ENCODE measurements at regions not wholly inside any gene's neighbourhood (a gene's known extent, or its start where the extent isn't known, plus 50 kb on each side); places are given as distances from the start of the nearest gene placed in this dataset.

- Histone ChIP-seq H3K9me3 (ENCODE audit: insufficient read depth, low read depth) (no peaks in the 10 kb centered on the region), H3K36me3 (ENCODE audit: low read depth) (no peaks in the 10 kb centered on the region), H4K20me1 (ENCODE audit: insufficient read depth) (no peaks in the 10 kb centered on the region), H3F3A (ENCODE audit: insufficient read depth, low read depth) (no peaks in the 10 kb centered on the region), H3K4me3 (no peak overlapping the region), H3K27me3 (ENCODE audit: insufficient read depth, low read depth) (no peaks in the 10 kb centered on the region), H3K4me1 (replicated peaks; ENCODE audit: insufficient read depth) (no peaks in the 10 kb centered on the region), H3K27ac (no peak overlapping the region), H3K4me2 (no peak overlapping the region), H3K9me2 (ENCODE audit: insufficient read depth) (no peaks in the 10 kb centered on the region), H2AFZ (no peak overlapping the region), H3K79me2 (ENCODE audit: low read depth) (no peaks in the 10 kb centered on the region)
- ChIA-PET POLR2A (ENCODE audit: unreplicated experiment) (no interaction called here), CTCF (no interaction called here)
- no peak for TF ChIP-seq EZH2 (IDR thresholded peaks at IDR 0.05; ENCODE audit: low read depth)
- TF ChIP-seq, protein P1, sequence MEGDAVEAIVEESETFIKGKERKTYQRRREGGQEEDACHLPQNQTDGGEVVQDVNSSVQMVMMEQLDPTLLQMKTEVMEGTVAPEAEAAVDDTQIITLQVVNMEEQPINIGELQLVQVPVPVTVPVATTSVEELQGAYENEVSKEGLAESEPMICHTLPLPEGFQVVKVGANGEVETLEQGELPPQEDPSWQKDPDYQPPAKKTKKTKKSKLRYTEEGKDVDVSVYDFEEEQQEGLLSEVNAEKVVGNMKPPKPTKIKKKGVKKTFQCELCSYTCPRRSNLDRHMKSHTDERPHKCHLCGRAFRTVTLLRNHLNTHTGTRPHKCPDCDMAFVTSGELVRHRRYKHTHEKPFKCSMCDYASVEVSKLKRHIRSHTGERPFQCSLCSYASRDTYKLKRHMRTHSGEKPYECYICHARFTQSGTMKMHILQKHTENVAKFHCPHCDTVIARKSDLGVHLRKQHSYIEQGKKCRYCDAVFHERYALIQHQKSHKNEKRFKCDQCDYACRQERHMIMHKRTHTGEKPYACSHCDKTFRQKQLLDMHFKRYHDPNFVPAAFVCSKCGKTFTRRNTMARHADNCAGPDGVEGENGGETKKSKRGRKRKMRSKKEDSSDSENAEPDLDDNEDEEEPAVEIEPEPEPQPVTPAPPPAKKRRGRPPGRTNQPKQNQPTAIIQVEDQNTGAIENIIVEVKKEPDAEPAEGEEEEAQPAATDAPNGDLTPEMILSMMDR (conservative IDR thresholded peaks at IDR 0.05), result no peak
- intact Hi-C loops (cut with micrococcal nuclease; ENCODE audit: unreplicated experiment), result no loop called here
- DNase-seq, result no peak
- no TSS peak for BruUV-seq (replicated peaks)
These were observed 714.2 kb upstream of the LCORL start for GRCh38 chr4:18735740-18736268.

- Histone ChIP-seq H3K36me3 (ENCODE audit: low read depth) (no peaks in the 10 kb centered on the region), H3K4me2 (no peak overlapping the region), H3K27me3 (ENCODE audit: insufficient read depth, low read depth) (no peaks in the 10 kb centered on the region), H3K4me1 (replicated peaks; ENCODE audit: insufficient read depth) (no peaks in the 10 kb centered on the region), H3F3A (ENCODE audit: insufficient read depth, low read depth) (no peaks in the 10 kb centered on the region), H3K9me2 (ENCODE audit: insufficient read depth) (no peaks in the 10 kb centered on the region), H3K4me3 (no peak overlapping the region), H4K20me1 (ENCODE audit: insufficient read depth) (no peaks in the 10 kb centered on the region), H2AFZ (no peak overlapping the region), H3K79me2 (ENCODE audit: low read depth) (no peaks in the 10 kb centered on the region), H3K27ac (no peak overlapping the region), H3K9me3 (ENCODE audit: insufficient read depth, low read depth) (no peaks in the 10 kb centered on the region)
- POLR2A ChIA-PET (ENCODE audit: unreplicated experiment), result no interaction called here
- TF ChIP-seq, protein P1 (conservative IDR thresholded peaks at IDR 0.05), result no peak
- no peak for TF ChIP-seq EZH2 (IDR thresholded peaks at IDR 0.05; ENCODE audit: low read depth)
- CTCF ChIA-PET, result no interaction called here
- no TSS peak for BruUV-seq (replicated peaks)
- DNase-seq, result no peak
- intact Hi-C loops (cut with micrococcal nuclease; ENCODE audit: unreplicated experiment), result no loop called here
These were observed 712.9 kb upstream of the LCORL start for GRCh38 chr4:18734405-18734804.

GRCh38 chr4:18733961-18734360 lies 712.4 kb upstream of the LCORL start:
- CTCF ChIA-PET, result no interaction called here

More at GRCh38 chr4:18733961-18734360, 712.4 kb upstream of the LCORL start:
- H2AFZ ChIP-seq, result no peak overlapping the region
- POLR2A ChIA-PET (ENCODE audit: unreplicated experiment), result no interaction called here
- H3K9me2 ChIP-seq (ENCODE audit: insufficient read depth), result no peaks in the 10 kb centered on the region
- no peak overlapping the region for H3K4me3 ChIP-seq
- H3F3A ChIP-seq (ENCODE audit: insufficient read depth, low read depth), result no peaks in the 10 kb centered on the region
- no peaks in the 10 kb centered on the region for H3K4me1 ChIP-seq (replicated peaks; ENCODE audit: insufficient read depth)
- TF ChIP-seq, protein P1 (conservative IDR thresholded peaks at IDR 0.05), result no peak
- no peak for TF ChIP-seq EZH2 (IDR thresholded peaks at IDR 0.05; ENCODE audit: low read depth)
- no peaks in the 10 kb centered on the region for H3K79me2 ChIP-seq (ENCODE audit: low read depth)
- H3K4me2 ChIP-seq, result no peak overlapping the region
- H3K9me3 ChIP-seq (ENCODE audit: insufficient read depth, low read depth), result no peaks in the 10 kb centered on the region
- H3K27me3 ChIP-seq (ENCODE audit: insufficient read depth, low read depth), result no peaks in the 10 kb centered on the region
- no peak for DNase-seq
- H3K27ac ChIP-seq, result no peak overlapping the region
- no peaks in the 10 kb centered on the region for H4K20me1 ChIP-seq (ENCODE audit: insufficient read depth)
- no TSS peak for BruUV-seq (replicated peaks)
- H3K36me3 ChIP-seq (ENCODE audit: low read depth), result no peaks in the 10 kb centered on the region
- intact Hi-C loops (cut with micrococcal nuclease; ENCODE audit: unreplicated experiment), result no loop called here

All from PC-9 (cell line).